GM21723 (cell line): ENCODE measurements at regions not wholly inside any gene's neighbourhood (a gene's known extent, or its start where the extent isn't known, plus 50 kb on each side); places are given as distances from the start of the nearest gene placed in this dataset.

Experiments used
- ATAC-seq: cut with Tn5 transposase; IDR thresholded peaks from one replicate; pipeline ENCODE4 v1.9.1; 2021; ENCODE audit warnings: mild to moderate bottlenecking, moderate library complexity; ENCODE audit not compliant: unreplicated experiment

- ATAC-seq: no peak
Measured at GRCh38 chr10:44807451-44807850, 103.7 kb upstream of the TMEM72 start.

DNA sequence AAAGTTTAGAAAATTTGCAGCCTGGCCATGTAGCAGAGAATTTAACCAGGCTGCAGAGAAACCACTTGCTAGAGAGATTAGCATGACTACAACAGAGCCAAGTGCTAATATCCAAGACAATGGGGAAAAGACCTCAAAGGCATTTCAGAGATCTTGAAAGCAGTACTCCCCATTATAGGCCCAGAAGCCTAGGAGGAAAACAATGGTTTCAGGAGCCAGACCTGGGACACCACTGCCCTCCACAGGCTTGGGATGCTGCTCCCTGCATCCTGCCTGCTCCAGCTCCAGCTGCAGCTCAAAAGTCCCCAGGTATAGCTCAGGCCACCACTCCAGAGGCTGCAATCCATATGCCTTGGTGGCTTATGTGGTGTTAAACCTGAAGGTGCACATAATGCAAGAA is 101.5 kb upstream of the TMEM72 start:
- ATAC-seq: no peak

- no peak for ATAC-seq
Measured at GRCh38 chr10:44811072-44811471, 100.1 kb upstream of the TMEM72 start.

DNA sequence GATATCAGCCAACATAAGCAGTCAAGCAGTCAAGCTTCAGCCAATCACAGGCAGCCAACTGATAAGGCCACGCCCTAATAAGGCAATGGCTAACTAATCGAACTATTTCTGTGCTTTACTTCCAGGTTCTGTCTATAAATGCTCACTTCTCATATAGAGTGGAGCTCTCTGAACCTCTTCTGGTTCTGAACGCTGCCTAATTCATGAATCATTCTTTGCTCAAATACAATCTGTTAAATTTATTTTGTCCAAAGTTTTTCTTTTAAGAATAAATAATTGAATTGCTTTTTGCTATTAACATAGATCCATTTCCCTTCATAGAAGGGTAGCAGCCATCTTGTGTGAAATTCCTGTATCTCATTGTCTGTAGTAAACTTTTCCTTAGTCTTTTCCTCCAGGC is 97.9 kb upstream of the TMEM72 start:
- no peak for ATAC-seq

DNA sequence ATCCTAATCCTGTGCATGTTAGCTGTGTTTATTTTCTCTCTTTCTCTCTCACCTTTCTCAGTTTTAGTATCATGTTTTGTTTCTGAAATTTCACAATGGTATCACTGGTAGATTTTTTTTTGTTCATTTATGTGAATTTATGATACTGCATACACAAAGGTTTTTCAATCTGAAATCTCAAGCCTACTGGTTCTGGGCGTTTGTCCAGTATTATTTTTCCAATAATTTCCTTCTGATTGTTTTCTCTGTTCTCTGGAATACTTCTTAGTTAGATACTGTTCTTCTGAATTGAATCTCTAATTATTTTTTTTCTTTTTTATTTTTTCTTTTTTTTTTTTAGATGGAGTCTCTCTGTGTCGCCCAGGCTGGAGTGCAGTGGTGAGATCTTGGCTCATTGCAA is 96.2 kb upstream of the TMEM72 start:
- ATAC-seq: no peak

- ATAC-seq: no peak
Measured at GRCh38 chr10:44818041-44818649, 93.0 kb upstream of the TMEM72 start.

DNA sequence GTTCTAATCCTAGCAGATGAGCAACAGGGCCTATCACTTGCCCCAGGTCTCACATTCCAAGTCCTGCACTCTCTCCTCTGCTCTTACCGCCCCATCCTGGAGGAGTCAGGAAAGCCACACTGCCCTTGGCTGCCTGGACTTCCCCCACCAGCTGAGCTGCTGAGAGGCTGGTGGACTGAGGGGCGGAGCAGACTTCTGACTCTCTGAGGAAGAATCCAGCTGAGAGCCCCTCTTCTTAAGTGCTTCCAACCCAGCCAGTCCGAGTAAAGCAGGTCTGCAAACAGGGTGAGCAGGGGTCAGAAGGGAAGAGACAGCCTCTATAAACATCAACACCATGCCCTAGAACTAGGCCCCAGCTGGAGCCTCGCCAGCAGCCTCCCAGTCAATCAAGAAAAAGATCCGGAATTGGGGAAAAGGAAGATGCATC is 92.4 kb upstream of the TMEM72 start:
- no peak for ATAC-seq

GRCh38 chr10:44820094-44820493 is 91.0 kb upstream of the TMEM72 start:
- no peak for ATAC-seq

- no peak for ATAC-seq
Measured at GRCh38 chr10:44821290-44821689, 89.8 kb upstream of the TMEM72 start.

DNA sequence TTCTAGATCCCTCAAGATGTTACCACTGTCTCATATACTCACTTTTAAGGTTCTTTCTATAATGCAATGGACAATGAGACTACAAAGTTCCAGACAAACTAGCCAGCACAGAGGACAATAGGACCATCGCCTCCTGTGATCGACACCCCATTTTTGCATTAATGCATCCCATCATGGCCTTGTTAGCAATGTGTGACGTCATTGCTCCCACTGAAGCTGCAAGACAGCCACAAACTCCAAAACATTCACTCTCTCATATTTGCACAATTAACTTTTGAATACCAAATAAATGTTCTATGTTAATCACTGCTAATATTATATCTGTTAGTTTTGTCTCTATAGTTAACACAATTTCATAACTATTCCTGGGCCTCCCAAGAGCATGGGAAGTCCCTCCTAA is 88.8 kb upstream of the TMEM72 start:
- no peak for ATAC-seq

- ATAC-seq: no peak
Measured at GRCh38 chr10:44822966-44823365, 88.2 kb upstream of the TMEM72 start.

DNA sequence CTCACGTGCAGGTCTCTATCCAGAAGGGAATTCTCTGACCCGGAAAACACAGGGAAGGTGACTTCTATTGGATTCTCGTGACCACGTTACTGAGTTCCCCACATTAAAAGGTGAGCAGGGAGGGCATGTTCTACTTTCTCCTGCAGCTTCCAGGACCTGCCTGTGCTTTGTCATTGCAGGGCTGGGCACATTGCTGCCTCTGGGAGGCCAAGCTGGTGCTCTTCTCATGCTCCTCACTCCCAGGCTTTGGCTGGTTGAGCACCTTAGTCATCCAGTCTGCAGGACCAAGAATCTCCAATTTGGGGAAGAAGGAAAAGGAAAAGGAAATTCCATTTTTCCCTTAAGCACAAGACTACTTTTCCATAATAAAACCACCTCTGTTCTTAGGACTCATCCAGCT is 86.5 kb upstream of the TMEM72 start:
- no peak for ATAC-seq

DNA sequence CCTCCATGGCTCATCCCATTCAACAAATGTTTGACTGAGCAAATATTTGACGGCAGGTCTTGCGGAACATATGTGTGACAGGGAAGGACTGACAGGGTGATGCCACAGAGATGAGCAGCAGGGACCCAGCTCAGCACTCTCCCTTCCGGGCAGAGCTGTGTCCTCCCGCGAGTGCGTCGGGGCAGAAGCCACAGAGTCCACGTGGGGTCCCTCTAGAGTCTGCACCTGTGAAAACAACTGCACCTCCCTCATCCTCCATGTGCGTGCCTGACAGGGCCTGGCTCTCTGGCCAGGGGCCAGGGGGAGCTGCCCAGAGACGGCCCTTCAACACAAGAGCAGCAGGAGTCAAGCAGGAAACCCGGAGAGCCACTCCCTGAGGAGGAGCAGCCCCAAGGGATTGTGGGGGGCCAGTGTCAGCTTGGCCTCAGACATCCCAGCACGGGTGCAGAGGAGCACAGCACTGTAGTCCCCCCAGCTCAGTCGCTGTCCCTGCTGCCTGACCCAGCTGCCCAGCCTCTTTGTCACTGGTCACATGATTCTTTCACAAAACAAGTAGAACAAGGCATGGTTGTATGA is 83.6 kb upstream of the TMEM72 start:
- ATAC-seq: no peak

DNA sequence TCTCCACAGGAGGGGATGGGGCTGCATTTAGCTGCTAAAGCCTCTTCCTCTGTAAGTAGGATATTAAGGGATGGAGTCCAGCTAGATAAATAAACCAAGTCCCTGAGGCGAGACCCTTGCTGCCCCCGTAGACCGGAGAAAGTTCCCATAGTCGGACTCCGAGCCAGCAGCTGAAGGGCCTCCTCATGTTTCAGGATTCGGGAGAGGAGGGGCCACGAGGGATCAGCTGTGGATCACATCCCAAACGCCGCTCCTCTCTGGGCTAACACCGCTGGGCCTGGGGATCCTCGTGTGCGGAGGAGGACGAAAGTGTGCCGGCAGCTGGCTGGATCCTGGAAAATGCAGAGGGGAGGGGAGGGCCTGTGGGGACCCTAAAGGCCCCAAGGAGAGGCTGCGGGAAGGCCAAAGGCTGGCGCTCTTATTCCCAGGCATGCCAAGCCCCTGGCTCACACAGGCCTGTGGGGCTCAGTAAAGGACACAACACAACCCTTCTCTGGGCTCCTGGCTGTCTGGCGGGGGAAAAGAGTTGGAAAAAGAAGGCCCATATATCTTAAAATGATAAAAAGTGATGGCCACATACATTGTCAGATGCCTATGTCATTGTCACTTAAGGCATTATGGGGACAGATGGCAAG is 82.5 kb upstream of the TMEM72 start:
- ATAC-seq: no peak

- ATAC-seq: no peak
Measured at GRCh38 chr10:44829426-44829825, 81.7 kb upstream of the TMEM72 start.

- ATAC-seq: no peak
Measured at GRCh38 chr10:44830022-44830421, 81.1 kb upstream of the TMEM72 start.

GRCh38 chr10:44831581-44831980 is 79.6 kb upstream of the TMEM72 start:
- no peak for ATAC-seq

- no peak for ATAC-seq
Measured at GRCh38 chr10:44832595-44833390, 78.3 kb upstream of the TMEM72 start.

DNA sequence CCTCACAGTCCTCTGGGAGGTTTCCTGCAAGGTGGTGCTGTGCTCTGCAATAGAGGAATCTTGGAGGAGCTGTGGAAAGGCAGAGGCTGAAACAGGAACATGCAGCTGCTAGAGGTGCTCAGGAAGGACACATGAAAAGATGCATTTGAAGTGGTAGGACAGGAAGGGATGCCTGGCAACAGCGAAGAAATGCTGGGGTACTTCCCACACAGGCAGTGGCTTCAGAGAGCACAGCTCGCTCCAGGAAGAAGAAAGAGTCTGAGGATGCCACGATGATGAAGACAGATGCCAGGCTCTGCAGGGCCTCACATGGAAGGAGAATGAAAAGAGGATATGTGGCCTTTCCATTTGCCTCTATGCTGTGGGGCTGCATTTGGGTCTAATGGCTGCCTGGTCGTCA is 77.0 kb upstream of the TMEM72 start:
- ATAC-seq: no peak

GRCh38 chr10:44835300-44835699 is 75.8 kb upstream of the TMEM72 start:
- ATAC-seq: no peak

DNA sequence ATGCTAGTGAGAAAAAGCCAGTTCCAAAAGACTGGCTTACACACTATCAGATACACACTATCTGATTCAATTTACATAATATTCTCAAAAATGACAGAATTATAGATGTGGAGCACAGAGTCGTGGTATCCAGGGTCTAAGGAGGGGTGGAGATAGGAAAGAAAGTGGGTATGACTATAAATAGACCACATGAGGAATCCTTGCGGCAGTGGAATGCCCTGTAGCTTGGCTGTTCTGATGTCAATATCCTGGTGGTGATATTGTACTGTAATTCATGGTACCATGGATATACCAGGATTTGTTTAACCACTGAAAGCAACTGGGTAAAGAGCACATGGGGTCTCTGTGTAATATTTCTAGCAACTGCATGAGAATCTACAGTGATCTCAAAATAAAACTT is 67.7 kb upstream of the TMEM72 start:
- no peak for ATAC-seq
